Peyer's patch (tissue), 4 donors: ENCODE measurements at regions not wholly inside any gene's neighbourhood (a gene's known extent, or its start where the extent isn't known, plus 50 kb on each side); places are given as distances from the start of the nearest gene placed in this dataset.
"Not testable (repeated sequence)": the region's sequence is repeated elsewhere in the genome, so short reads cannot be mapped to it uniquely, and the experiment has no call there.

Experiments
- CTCF ChIP-seq, 6 experiments: fragments of 450-650 bp in 4 of 6; fragments of 200-600 bp in 2 of 6; sonication (generic) in 1 of 6; IDR thresholded peaks; one replicate each; pipeline ENCODE4 v1.5.1; 2017 to 2019; ENCODE audit warnings: antibody characterized with exemption in 6 of 6, mild to moderate bottlenecking in 3 of 6, moderate library complexity in 1 of 6
- POLR2A ChIP-seq, 2 donors: fragments of 450-650 bp; IDR thresholded peaks; one replicate each; pipeline ENCODE4 v1.5.1; 2017; ENCODE audit warnings: antibody characterized with exemption in 2 of 2, mild to moderate bottlenecking in 2 of 2, moderate library complexity in 2 of 2

DNA sequence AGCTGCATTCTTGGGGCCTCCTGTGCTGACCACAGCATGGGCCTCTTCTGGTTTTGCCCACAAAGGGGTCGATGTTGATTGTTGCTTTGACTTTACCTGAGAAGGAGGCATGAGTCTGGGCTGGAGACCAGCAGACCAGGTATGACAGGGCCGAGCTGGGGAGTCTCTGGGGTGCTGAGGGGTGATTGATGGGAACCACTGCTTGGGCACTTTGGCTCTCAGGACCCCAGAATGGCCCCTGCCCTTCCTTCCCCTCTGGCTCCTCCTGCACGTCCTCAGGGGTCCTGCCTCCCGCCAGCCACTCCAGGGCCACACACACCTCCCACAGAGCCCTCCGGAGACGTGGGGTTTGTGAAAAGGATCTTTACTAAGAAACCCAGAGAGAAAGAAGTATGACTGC, 70.0 kb downstream of the TMEM121 start:
- not testable (repeated sequence) for TF ChIP-seq CTCF, POLR2A (IDR thresholded peaks at IDR 0.05)
